GM18861 (cell line): ENCODE measurements at regions not wholly inside any gene's neighbourhood (a gene's known extent, or its start where the extent isn't known, plus 50 kb on each side); places are given as distances from the start of the nearest gene placed in this dataset.

ENCODE experiments used
- ATAC-seq: cut with Tn5 transposase; IDR thresholded peaks from one replicate; pipeline ENCODE4 v1.9.1; 2021; ENCODE audit not compliant: unreplicated experiment

DNA sequence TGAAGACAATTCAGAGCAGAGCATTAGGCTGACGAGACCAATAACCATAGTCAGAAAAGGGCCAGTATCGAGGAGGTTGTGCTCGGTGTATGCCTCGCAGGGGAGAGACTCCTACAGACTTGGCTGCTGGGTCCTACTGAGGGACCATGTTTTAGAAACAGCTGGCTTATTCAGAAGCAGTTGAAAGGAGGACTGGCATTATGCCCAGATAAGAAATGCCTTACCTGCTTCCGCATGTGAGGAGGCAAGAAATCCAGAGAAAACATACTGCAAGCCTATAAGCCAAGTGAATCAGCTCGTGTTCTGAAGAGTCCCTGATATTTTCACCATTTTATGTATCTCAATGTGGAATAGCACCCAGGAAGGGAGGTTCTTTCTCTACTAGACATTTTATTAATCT is 434.7 kb downstream of the GRB14 start:
- ATAC-seq, result no peak

DNA sequence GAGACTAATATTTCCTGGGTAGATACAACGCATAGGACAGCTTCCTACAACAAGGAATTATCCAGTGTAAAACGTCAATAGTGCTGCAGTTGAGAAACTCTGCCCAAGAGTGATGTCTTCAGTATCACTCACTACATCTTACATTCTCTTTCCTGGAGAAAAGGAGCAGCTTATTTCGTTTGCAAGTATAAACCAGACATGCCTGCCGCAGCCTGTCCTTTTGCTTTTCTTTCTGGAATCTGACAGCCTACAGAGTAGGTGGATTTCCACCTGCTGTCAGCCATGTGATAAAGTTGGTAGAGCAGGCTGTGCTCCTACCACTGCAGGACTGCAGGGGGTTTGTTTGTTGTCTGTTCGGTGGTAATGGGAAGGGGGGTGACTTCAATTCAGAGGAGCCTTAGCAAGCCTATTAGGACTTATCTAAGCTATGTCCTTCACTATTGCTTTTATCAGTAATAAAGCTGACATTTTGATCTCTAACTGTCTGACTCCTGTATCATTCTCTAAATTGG is 439.1 kb downstream of the GRB14 start:
- no peak for ATAC-seq

DNA sequence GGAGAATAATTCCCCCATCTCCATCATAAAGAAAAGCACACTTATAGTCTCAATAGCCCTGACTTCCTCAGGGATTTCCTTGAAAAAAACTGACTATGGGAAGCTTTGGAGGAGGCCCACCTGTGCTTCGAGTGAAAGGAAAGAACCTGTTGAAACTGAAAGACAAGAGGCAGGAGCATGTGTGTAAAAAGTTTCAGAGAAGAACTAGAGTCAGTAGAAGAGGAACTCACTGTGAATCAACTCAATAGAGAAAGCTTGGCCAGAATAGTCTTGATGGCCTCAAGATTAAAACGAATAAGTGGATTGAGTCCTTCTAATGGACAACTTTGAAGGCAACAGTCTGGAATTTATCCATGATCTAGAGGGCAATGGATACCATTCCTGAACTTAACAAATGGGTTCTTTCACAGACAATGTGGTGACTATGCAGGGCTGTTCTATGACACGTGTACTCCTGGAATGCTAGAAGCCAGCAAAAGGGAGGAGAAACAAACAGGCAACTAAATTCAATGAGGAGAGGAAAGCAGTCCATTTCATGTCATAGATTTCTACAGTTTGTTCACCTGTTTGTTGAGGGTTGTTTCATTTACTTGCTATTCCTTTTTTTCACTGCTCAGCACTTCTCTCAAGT is 442.3 kb downstream of the GRB14 start:
- no peak for ATAC-seq

DNA sequence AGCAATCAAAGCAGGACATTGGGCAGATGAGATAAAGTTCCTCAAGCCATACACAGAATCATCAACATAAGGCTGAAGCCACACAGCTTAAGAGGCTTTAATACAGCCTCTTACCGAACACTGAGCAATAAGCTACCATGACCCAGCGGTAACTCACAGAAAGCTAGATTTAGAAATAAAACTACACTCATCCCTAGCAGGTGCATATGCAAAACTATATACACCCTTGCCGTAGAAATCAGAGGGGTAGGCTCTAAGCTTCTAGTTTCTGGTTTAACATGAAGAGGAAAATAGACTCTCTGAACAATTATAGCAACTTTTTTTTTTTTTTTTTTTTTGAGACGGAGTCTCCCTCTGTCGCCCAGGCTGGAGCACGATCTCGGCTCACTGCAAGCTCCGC is 428.8 kb upstream of the FIGN start:
- ATAC-seq, result no peak

DNA sequence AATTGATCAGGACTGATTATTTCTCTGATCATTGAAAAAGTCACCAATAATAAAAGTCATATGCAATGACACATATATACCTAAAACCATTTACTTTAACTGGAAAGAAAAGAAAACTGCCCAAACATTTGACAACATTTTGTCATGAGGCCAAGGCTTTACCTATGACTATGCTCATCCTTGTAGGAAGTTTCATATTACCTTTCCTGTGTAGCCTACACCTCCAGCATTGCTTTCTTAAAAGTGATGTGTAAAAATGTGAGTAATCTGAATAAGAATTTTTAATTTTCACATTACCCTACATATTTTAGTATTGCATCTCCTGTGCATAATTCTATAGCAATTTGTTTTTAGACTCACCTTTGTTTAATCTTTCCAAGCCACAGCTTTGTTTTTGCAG is 419.8 kb upstream of the FIGN start:
- ATAC-seq, result no peak

DNA sequence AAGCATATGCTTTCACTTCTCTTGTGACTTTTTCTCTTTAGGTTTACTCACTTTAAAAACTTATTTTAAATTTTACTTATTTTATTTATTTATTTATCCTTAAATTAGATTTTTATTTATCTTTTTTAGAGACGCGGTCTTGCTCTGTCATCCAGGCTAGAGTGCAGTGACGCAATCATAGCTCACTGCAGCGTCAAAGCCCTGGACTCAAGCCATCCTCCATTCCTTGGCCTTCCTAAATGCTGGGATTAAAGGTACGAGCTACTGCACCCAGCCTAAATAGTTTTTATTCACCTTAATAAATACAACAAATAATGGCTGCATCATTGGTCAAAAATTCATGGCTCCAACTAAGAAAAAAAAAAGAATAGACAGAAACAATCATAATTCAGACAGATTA is 415.7 kb upstream of the FIGN start:
- ATAC-seq, result no peak

DNA sequence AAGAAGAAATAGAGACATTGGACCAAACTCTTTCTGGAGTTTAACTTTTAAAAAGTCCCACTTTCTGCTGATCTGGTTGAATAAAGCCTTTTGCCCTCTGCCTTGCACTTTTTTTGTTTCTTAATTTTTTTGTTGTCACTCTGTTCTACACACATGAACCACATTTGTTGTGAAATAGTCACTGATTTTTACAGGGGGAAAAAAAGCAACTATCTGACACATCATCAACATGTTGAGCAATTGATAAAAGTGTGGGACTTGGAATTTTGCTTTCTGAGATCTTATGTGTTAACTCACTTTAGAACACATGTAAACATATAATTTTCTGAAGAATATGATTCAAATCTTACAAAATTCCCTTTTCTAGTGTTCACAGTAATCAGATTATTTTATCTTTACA is 414.8 kb upstream of the FIGN start:
- no peak for ATAC-seq

DNA sequence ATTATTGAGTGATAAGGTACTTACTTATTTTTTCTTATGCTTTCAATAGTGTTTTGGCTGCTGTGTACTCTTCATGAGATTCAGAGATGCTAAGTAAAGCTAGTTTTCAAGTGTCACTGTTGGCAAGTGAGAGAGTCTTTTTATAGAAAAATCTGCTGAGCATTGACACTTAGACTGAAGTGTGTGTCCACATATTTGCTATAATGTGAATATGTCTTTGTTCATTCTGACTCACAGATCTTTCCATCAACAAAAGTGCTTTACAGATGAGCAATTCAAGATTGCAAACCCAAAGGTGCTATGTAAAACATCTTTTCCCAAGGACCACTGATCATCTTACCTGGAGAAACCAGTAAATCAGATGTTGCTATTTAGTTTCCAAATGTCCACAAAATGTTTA is 410.6 kb upstream of the FIGN start:
- ATAC-seq, result no peak

DNA sequence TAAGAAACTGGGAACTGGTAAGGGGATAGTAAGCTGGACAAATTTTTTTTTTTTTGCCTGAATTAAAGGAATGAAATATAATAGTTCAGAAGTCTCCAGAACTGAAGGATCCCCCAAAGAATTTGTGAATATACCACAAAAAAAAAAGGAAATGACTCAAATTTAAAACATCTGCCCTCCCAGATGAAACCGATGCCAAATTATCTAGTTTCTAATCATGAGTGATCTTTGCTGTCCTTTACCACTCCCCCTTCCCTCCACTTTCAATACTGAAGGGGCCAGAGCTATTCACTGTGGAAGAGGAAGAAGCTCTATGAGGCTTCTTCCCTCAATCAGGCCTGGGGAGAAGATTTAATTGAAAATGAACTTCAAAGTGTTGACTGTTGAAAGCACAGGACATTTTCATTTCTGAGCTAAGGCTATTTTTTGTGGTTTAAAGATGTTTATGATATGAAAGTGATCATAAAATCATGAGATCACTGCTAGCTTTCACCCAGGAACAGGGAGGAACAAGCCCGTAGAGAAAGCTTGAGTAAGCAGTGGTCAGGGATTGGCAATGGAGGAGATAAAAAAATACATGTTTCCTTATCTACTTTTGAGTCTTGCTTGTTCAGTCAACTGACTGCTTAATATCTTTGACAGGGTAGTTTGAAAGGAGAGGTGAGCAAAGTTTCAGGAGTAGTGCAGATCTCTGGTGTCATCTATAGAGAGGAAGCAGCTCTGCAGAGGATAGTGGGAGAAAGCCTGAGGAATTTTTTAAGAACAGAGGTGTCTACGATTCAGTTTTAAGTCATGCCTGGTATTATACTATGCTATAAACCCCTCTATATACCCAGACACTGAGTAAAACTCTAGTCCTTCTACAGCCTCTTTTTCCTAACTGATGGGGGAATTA is 409.5 kb upstream of the FIGN start:
- no peak for ATAC-seq

DNA sequence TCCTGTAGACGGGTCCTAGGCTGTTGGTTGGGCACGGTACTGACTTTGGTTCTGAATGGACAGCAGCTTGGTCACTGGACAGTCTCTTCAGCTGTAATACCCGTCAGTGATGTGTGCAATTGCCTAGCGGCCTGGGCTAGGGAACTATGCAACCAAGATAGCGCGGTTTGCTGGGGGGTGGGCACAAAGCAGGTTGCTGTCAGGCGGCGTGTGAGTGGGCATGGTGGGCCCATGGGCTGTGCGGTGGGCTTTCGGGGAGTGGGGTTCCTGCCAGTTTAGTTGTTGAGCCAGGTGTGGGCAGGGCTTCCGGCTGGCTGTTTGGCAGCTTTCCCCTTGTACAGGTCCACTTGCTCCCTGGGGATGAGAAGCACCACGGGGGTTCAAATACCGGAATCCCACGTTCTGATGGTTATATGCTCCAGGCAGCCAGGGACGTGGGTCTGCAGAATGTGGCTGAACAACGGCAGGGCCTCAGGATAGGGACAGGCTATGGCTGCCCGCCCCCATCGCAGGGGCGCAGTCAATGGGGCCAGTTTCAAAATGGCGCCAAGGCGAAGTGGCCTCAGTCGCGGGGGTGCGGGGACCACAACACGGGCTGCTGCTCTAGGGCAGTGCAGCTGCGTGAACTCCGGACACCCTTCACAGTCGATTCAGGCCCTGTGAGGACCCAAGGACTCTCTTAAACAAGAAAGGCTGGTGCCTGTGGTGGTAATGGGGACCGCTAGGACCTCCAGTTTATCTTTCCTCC is 407.5 kb upstream of the FIGN start:
- no peak for ATAC-seq

DNA sequence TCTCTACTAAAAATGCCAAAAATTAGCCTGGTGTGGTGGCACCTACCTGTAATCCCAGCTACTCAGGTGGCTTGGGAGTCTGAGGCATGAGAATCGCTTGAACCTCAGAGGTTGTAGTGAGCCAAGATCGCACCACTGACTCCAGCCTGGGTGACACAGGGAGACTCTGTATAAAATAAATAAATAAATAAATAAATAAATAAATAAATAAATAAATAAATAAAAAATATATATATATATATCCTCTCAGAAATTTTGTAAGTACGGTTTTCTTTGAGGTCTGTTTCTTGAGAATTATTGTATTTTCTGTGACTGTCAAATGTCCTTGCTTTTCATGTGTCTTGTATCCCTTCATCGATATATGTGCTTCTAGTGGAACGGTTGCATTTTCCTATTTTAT is 406.9 kb upstream of the FIGN start:
- no peak for ATAC-seq

DNA sequence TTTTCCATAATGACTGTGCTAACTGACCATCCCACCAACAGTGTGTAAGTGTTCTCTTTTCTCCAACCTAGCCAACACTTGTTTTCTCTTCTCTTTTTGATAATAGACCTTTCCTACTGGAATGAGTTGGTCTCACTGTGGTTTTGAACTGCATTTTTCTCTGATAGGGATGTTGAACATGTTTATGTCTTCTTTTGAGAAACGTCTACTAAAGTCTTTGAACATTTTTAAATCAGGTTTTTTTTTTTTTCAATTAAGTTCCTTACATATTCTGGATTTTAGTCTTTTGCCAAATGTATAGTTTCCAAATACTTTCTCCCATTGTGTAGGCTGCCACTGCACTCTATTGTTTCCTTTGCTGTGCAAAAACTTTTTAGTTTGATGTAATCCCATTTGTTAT is 405.5 kb upstream of the FIGN start:
- no peak for ATAC-seq

DNA sequence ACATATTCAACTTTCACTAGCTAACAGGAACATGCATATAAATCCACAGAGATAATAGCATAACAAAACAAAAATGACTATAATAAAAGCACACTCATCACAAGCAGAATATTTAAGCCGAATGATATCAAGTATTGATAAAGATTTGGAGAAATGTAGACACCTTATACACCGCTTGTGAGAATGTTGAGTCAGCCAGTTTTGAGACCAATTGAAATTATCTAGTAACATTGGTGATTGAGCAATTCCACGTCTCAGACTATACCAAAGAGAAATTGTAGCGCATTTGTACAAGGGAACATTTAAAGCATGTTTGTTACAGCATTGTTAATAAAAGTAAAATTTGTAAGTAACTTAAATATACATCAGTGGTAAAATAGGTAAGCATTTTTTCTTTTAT is 402.9 kb upstream of the FIGN start:
- ATAC-seq, result no peak

DNA sequence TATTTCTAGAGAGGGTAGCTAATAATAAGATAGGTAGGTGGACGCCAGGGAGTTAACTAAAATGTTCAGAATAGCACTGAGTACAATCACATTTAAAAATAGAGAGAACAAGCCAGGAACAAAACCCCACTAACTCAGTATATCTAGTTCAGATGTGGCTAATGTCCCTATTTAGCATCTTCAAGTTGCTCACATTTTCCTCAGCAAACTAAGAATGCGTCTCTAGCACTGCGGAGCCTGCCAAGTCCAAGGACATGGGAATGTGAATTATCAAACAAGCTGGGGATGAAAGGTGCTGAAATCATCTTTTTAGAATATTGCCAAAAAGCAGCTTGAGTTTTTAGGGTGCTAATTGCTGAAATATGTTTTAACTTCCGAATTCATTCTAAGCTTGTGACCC is 398.5 kb upstream of the FIGN start:
- no peak for ATAC-seq

DNA sequence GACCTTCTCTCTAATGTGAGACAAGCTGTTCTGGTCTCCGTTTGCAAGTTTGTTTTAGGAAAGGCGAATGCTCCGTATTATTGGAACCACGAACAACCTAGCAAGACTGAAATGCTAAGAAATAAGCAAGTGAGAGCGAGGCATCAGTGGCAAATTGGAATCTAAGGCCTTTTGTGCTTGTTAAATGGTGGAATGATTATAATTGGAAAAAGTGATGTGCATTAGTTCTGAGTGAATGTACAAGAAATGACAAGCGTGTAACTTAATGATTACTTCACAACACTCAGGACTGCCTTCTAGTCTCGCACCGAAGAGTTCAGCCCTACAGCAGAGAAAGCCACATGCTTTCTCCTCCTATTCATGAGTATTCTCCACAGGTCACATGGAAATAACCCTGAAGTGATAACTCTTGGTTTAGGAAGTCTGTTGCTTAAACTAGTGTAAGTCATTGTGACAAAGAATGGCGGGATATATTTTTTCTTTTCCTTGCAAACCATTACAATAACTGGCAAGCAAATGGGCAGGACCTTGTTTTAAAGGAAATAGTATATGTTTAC is 392.2 kb upstream of the FIGN start:
- no peak for ATAC-seq

DNA sequence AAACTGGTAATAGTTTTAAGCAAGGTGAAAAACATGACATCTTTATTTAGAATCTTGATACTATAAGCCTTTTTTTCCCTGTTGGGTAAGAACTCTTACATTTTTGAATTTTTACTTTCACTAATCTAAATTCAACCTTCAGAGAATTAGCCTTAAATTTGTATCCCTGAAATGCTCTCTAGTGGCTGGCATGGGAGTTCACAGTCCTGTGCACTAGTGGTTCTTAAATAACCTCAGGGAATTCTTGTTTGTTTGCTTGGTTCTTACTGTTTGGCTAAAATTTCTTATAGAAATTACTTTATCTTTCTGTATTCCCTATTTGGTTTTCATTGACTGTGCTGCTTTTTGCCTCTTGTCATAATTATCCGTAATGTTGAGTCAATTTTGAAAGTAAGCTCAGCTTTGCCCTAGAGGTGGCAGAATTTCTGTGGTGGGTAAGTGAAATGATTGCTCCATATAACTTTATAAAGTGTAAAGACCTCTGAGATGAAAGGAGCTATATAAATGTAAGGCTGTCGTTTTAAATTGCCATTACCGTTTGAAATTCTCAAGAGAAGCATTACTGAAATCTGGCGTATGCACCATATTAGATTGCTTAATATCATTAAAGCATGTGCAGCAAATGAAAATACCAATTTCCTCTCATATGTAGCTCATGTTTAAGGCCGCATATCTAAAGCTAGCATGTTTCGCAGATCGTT is 391.3 kb upstream of the FIGN start:
- ATAC-seq, result no peak

DNA sequence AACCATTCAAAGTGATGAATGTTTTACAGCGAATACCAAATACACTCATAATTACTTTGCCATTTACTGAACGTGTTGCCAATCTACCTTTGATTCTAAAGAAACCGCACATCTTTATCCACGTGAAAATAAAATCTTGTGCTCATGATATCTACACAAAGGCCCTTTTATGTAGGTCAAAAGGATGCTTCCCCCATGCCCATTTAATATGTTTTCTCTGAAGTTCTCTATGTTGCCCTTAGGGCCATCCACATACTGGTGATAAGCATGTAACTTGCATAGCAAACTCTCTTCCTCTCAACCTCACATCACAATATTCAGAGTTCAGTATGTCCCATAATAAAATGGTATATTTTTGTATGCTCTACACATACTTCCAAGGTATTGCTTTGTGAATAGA is 380.0 kb upstream of the FIGN start:
- no peak for ATAC-seq

DNA sequence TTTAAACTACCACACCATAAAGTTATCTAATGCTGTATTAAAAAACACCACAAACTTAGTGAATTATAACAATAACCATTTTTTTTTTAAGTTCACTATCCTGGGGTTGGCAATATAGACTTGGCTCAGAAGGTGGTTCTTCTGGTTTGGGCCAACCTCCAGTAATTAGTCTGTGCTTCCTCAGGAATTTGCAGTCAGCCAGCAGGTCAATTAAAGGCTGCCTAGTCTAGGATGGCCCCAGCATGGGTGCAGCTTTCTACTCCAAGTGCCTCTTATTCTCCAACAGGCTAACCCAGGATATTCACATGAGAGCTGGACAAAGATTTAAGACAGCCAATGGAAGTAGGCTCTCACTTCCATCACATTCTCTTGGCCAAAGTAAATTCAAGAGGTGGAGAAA is 379.1 kb upstream of the FIGN start:
- ATAC-seq, result no peak

DNA sequence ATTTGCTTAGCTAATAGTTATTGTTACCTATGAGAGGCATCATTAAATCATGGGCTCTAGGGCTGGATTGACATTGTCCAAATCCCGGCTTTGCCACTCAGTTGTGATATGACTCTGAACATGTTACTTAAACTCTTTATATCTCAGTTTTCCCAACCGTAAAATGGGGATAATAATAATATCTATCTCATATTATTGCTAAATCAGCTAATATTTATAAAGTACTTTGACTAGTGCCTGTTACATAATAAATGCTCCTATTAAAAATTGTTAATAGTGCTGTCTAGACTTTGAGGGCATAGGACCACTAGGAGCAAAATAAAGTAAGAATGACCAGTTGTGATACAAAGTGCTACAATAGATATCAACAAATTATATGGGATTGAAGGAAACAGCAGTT is 376.3 kb upstream of the FIGN start:
- ATAC-seq, result no peak

DNA sequence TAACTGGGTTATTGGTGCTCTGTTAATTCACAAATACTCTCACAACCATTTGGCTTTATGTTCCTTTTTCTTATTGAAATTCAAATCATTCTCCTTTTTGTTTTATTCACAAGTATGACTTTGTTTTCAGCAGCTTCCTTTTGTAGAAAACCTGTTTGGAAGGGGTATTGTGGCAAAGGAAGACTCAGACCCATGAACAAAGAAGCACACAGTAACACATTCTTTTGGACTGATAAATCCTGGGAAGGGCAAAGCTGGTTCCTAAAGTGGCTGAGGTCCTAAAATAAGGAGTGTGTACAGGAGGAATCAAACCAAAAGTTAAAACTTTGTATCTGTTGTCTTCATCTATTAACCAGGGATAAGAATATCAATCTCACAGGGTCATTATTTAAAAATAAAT is 374.7 kb upstream of the FIGN start:
- ATAC-seq, result no peak

DNA sequence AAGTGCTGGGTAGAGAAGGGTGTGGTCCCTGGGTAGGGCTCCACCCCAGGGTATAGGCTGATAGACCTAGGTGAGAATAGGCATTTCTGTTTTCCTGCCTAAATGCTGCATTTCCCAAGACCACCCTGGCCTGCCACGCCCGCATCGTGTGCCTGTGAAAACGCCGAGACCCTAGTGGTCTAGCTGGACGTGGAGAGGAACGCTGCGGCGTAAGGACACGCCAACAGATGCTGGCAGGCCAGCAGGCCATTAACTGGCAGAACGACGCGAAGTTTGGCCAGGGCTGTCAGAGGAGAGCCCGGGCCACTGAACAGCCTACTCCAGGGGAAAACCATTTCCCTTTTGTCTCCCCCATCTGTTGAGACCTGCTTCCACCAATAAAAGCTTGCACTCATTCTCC is 373.2 kb upstream of the FIGN start:
- no peak for ATAC-seq
